Activated CD8-positive, alpha-beta memory T cell treated with anti-CD3 and anti-CD28 coated beads, Interleukin-2, amount 50 U/mL, for 4 hours (primary cell): ENCODE measurements at regions not wholly inside any gene's neighbourhood (a gene's known extent, or its start where the extent isn't known, plus 50 kb on each side); places are given as distances from the start of the nearest gene placed in this dataset.

ENCODE experiments used
- DNase-seq: peaks from one replicate; pipeline ENCODE4 v3.0.0-alpha.2; 2020

GRCh38 chr13:50104493-50104892 is 89.2 kb downstream of the KCNRG start:
- no peak for DNase-seq

GRCh38 chr13:50106559-50106958 is 91.3 kb downstream of the KCNRG start:
- DNase-seq: no peak

GRCh38 chr13:50107205-50107604 is 92.0 kb downstream of the KCNRG start:
- DNase-seq: no peak

GRCh38 chr13:50114961-50115360 is 99.7 kb downstream of the KCNRG start:
- DNase-seq: no peak

GRCh38 chr13:50115695-50116094 is 100.5 kb downstream of the KCNRG start:
- no peak for DNase-seq

- DNase-seq: no peak
Measured at GRCh38 chr13:50116430-50116973, 101.3 kb downstream of the KCNRG start.

- no peak for DNase-seq
Measured at GRCh38 chr13:50119591-50119990, 104.3 kb downstream of the KCNRG start.

- DNase-seq: no peak
Measured at GRCh38 chr13:50122455-50122854, 107.2 kb downstream of the KCNRG start.

- DNase-seq: no peak
Measured at GRCh38 chr13:50123002-50123401, 107.8 kb downstream of the KCNRG start.

GRCh38 chr13:50123515-50123861 is 108.2 kb downstream of the KCNRG start:
- DNase-seq: no peak

- DNase-seq: peak; percentile 70
Measured at GRCh38 chr13:50123862-50124535, 108.8 kb downstream of the KCNRG start.

- DNase-seq: peak; percentile 96
Measured at GRCh38 chr13:50124536-50125303, 109.5 kb downstream of the KCNRG start.

- DNase-seq: no peak
Measured at GRCh38 chr13:50125304-50125553, 110.0 kb downstream of the KCNRG start.

GRCh38 chr13:50125554-50126262 is 110.5 kb downstream of the KCNRG start:
- DNase-seq: peak; percentile 88

- no peak for DNase-seq
Measured at GRCh38 chr13:50126263-50126992, 111.2 kb downstream of the KCNRG start.

GRCh38 chr13:50126993-50127725 is 111.9 kb downstream of the KCNRG start:
- peak; percentile 66 for DNase-seq

GRCh38 chr13:50127726-50128291 is 112.6 kb downstream of the KCNRG start:
- no peak for DNase-seq

GRCh38 chr13:50128428-50128931 is 113.2 kb downstream of the KCNRG start:
- DNase-seq: no peak

- DNase-seq: no peak
Measured at GRCh38 chr13:50129081-50129705, 113.9 kb downstream of the KCNRG start.

GRCh38 chr13:50129706-50130122 is 114.5 kb downstream of the KCNRG start:
- DNase-seq: no peak
